HG03039 (cell line): ENCODE measurements at regions not wholly inside any gene's neighbourhood (a gene's known extent, or its start where the extent isn't known, plus 50 kb on each side); places are given as distances from the start of the nearest gene placed in this dataset.
"Not testable (repeated sequence)": the region's sequence is repeated elsewhere in the genome, so short reads cannot be mapped to it uniquely, and the experiment has no call there.

Experiments used
- ATAC-seq: cut with Tn5 transposase; IDR thresholded peaks from one replicate; pipeline ENCODE4 v1.9.1; 2021; ENCODE audit warnings: mild to moderate bottlenecking, moderate library complexity; ENCODE audit not compliant: unreplicated experiment

DNA sequence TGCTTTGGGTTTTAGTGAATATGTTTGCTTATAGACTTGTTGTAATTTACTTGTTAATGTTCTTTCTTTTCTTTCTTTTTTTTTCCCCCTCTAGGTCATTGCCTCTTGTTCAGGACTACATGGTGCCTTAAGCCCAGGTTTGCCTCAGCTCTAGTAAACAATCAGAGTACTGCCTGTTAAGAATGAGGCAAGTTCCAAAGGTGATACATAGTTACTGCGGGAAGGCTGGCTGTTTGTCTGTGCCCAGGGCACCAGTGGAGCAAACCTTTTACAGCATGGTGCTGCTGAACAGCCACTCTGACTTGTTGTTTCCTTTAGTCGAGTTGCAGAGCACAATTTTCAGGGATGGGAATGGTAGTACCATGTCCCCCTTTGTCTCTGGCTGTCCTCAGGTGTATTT is 517.2 kb downstream of the NYAP2 start:
- no peak for ATAC-seq

- ATAC-seq: no peak
Observed at GRCh38 chr2:225911019-225911418, 511.5 kb downstream of the NYAP2 start.

GRCh38 chr2:225895126-225895525 is 495.6 kb downstream of the NYAP2 start:
- no peak for ATAC-seq

DNA sequence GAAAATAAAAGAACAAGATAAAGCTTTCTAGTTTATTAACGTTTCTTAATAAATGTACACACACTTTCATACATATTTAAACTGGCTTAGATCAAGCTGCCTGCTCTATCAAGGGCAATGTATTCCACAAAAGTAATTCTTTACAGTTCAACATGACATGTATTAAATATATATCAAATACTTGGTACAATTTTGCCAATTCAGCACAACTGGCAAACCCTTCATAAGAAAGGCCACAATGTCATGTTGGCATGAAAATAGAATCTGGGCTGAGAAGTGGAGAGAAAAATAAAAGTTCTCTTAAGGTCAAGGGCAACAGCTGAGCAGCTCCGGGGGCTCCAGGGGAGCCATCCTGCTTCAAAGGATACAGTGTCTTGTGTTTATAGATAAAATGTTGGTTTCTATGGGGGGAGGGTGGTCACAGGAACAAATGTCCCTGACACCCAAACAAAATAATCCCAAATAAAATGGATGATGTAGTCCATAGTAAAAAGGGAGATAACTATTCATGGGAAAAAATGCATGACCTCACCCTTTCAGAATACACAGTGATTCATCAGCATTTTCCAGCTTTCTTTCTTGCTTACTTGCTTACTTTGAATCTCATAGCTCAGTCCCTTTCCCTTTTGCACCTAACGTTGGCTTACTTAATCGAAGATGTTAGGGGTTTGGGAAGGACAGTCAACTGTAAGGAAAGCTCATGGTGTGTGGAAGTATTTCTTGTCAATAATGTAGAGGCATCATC is 494.9 kb downstream of the NYAP2 start:
- ATAC-seq: no peak

DNA sequence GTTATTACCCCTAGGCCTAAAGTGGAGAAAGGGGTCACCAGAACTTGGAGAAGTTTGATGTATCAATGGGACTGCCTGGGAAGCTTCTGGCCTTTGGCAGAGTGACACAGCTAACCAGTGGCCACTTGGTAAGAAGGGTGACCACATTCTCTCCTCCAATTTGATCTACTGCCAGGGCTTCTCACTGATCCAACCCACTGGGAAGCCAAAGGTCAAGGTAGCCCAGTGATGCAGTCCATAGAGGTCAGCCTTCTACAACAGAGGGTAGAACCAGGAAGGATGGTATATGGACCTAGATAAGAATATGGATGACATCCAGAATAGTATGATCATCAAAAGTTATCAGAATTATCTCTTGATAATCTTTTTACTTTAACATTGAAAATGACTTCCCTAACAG is 493.6 kb downstream of the NYAP2 start:
- ATAC-seq: no peak

GRCh38 chr2:225891771-225892170 is 492.3 kb downstream of the NYAP2 start:
- ATAC-seq: no peak

- no peak for ATAC-seq
Observed at GRCh38 chr2:225891013-225891412, 491.5 kb downstream of the NYAP2 start.

- no peak for ATAC-seq
Observed at GRCh38 chr2:225889452-225889851, 489.9 kb downstream of the NYAP2 start.

GRCh38 chr2:225867071-225867470 is 467.6 kb downstream of the NYAP2 start:
- ATAC-seq: no peak

GRCh38 chr2:225865468-225865867 is 466.0 kb downstream of the NYAP2 start:
- no peak for ATAC-seq

DNA sequence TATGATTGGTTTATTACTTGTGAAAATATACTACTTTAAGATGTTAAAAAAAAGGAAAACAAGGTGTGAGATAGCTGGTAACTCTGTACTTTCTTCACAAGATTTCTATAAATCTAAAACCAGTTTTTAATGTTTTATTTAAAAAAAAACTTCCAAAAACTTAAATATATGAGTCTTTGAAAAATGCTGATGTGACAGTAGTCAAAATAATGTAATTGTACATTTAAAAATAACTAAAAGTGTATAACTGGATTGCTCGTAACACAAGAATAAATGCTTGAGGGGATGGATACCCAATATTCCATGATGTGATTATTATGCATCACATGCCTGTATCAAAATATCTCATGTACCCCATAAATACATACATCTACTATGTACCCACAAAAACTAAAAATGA is 464.9 kb downstream of the NYAP2 start:
- ATAC-seq: no peak

- ATAC-seq: no peak
Observed at GRCh38 chr2:225842939-225843338, 443.4 kb downstream of the NYAP2 start.

GRCh38 chr2:225841314-225841713 is 441.8 kb downstream of the NYAP2 start:
- no peak for ATAC-seq

DNA sequence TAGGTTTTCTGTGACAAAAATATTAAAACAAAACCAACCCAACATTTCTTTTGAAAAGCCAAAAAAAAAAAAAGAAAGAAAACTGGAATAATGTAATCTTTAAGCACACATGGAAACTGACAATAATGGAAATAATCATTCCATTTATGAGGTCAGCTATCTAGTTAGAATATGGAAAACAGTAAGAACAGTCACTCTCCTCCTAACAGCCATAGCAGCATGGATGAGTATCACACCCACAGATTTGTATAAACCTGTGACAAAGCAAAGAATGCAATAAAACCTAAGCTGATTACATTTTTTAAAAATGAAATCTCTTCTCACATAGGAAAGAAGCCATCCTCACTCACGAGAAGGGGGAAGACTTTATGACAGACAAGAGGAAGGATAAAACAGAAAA is 437.8 kb downstream of the NYAP2 start:
- no peak for ATAC-seq

GRCh38 chr2:225824748-225825449 is 425.4 kb downstream of the NYAP2 start:
- no peak for ATAC-seq

- no peak for ATAC-seq
Observed at GRCh38 chr2:225821351-225821750, 421.8 kb downstream of the NYAP2 start.

GRCh38 chr2:225820826-225821225 is 421.3 kb downstream of the NYAP2 start:
- ATAC-seq: no peak

GRCh38 chr2:225814554-225814953 is 415.0 kb downstream of the NYAP2 start:
- ATAC-seq: no peak

GRCh38 chr2:225806105-225806504 is 406.6 kb downstream of the NYAP2 start:
- no peak for ATAC-seq

GRCh38 chr2:225802076-225802475 is 402.6 kb downstream of the NYAP2 start:
- ATAC-seq: not testable (repeated sequence)

DNA sequence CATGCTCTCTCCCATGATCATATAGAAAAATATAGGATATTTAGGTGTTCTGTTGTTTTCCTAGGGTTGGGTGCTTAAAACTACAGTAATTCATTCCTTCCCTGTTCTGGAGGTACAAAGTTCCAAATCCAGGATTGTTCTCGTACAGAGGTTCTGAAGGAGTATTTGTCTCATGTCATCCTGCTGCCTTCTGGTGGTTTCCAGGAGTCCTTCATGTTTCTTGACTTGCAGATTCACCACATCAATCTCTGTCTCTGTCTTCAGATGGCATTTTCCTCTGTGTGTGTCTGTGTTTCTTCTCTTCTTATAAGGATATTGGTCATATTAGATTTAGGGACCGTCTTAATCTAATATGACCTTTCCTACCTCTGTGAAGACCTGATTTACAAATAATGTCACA is 397.9 kb downstream of the NYAP2 start:
- ATAC-seq: no peak

DNA sequence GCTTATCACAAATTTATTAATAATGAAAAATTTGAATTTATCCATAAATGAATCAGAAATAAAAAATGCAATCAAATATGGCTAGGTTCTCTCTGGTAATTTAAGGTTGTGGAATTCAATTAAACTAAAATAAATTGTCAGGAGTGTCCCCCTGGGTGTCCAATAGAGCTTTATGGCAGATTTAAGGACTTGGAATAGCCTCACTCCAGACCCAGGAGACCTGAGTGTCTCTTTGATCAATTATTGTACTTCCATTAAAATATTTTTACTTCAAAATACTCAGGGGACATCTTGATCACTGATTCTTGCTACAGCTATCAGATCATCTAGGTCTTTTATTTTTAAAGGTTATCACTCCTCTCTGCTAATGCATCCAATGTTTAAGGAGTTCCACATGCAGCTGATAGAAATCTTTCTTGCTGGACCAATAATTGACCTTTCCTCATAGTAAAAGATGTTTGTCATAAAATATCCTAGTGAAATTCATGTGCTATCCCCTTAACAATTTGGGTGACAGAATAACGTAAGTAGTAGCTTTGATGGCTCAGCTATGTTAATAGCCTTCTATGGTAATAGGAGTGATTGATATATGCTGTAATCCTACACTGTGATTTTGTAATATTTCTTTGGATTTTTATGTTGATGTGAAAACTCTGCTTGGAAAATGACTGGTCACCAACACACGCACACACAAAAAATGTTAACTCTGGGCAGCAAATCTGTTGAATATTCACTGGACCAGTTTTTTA is 395.3 kb downstream of the NYAP2 start:
- no peak for ATAC-seq
